ENCODE measurements at regions not wholly inside any gene's neighbourhood (a gene's known extent, or its start where the extent isn't known, plus 50 kb on each side); places are given as distances from the start of the nearest gene placed in this dataset.

DNA sequence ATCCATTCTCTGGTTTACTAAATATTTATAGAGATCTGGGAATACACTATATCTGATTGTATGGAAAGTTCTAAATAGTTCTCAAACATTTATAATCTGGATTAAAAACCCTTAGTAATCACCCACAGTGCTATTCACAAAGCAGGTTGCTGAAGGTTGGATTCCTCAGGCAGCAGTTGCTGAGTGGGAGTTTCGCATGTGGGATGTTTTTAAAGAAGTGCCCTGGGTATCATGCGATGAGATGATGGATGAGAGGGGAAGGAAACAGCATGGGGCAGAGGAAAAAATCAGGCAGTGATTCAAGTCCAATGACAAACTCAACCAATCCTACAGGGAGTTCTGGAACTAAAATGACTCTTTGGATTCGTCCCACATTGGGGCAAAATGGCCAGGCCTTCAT, 85.3 kb upstream of the GALNT2 start:
- DNase-seq, result no peak

DNA sequence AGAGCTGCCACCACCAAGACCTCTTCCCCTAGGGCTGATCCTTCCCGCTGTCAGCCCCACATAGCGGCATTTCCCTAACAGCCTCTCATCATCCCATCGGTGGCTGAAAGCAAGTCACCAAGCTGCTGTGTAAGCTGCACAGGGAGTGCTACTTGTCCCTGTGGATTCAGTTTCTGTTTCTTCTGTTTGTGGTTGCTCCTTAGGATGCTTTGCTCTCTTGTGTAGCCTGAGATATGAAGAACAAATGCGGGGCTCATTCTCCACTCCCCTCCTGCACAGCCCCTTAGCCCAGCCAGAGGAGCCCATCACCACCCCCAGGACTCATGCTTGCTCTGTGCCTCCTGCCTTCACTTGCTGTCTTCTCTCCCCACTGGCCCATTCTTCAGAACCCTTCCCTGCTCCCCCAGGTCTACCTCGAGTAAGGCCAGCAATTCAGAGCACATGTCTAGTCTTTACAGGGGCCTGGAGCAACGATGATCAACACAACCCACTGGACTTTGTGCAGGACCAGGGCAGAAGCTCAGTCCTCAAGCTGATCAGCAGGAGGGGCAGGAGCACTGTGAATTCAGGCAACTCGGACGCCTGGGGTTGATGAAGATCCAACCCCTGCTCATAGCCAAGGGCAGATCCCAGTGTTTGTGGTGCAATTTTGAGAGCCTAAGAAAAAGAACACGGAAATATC, 82.6 kb upstream of the GALNT2 start:
- no peak for DNase-seq

DNA sequence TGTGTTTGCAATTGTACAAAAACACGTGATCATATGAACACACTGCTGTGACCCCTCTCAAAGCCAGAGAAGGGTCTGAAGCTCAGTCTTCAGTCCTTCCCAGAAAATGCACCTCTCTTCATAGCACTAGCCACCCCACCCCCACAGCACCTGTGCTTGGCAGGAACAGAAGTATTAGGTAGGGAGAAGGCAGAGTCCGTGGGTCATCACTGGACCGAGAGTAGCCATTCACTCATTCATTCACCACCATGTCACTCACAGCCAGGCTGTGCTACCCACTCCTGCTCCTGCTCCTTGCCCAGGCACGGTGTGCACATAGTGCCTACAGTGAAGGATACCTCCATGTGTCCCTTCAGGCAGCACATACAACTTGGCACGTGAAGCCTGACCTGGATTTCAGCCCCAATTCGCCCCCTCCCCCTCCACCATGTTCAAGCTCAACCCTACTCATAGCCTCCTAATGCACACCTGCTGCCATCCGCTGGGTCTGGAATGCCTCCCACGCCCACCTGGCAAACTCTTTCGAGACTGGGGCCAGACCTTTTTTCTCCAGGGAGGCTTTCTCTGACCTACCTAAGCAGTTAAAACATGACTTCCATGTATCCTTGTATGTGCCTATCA, 81.9 kb upstream of the GALNT2 start:
- DNase-seq, result no peak

DNA sequence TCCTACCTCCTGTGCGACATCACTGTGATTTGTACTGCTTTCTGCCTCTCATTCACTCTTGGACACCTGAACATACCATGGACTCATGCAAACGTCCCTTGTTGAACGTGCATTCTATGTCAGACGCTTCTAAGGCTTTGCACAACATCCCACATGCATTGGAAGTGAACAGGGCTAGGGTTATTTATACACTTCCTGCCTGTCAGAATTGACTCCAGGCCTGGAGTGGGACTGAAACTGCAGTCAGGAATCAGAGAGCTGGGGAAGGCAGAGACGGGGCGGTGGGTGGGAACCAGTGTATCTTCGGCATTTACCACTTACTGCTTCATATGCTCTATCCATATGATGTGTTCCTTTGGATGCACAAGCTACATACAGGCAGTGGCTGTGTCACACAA, 81.4 kb upstream of the GALNT2 start:
- DNase-seq, result no peak

DNA sequence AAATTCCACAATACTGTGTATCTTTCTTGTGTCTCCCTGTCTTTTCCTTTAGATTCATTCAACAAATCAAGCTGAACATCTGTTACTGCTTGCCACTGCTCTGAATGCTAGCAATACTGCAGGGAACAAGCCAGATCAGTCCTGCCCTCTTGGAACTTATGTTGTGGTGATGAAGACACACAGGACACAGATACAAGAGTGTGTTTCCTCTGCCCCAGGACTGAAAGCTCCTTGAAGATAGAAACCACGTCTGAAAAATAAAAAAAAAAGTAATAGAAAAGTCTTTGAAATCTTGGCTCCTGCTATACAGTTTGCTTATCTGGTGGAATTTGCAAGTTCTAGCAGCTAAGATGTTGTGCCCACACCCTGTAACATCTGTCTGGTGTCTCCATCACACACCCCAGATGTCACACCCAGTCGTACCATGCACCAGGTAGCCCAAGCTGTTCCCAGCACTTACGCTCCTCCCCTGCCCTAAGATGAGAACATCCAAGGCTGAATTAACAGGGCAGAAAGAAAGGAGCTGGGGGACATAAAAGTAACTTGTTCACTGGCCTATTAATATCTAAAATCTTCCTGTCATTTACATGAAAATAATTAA, 80.2 kb upstream of the GALNT2 start:
- no peak for DNase-seq

DNA sequence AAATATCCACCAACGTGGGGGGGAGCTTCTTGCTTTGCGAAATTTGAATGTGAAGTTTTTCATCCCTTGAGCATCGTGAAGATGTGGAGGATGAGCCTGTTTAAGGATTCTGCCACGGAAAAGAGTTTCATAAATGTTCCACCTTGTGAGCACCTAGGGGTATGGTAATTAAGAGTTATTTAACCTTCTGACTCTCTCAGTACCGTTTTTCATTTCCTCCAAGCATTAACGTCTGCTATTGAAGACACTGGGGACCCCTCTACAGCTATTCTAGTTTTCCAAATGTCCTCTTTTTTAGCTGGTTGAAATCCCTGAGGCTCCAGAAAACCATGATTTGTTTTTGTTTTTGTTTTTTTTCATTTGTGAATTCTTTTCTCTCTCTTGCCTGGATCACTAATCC, 79.1 kb upstream of the GALNT2 start:
- DNase-seq, result no peak

DNA sequence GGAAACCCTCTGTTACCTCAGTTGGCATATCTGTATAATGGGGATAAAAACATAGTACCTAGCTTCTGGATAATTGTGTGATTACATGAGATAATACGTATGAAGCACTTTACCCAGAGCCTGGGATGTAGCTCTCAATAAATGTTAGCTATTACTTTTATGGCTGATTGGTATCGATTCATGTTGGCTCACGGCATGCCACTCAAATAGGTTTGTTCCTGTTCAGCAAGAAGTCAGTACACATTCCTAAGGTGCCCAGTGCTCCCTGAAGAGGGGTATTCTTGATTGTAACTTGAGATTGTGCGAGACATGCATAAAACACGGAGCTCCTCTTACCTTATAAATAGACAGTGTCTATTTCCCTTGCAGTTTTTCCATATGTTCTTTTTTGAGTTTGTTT, 78.5 kb upstream of the GALNT2 start:
- no peak for DNase-seq

DNA sequence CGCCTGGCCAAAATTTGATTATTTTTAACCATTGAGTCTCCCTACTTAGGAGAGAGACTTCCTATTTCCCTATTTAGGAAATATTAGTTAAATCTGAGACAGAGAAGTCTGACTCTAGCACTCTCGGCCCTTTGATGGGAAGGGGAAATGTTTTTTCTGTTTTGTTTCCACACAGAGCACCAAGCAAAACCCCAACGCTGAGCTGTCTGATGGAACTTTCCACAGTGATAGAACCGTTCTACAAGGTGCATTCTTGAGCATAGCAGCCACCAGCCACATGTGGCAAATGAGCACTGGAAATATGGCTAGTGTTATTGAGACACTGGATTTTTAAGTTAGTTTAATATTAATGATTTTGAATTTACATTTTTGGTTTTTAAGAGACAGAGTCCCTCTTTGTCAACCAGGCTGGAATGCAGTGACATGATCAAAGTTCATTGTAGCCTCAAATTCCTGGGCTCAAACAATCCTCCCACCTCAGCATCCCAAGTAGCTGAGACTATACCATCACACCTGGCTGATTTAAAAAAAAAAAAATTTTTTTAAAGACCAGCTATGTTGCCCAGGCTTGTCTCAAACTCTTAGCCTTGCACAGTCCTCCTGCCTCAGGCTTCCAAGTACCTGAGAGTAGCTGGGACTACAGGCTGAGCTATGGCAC, 77.3 kb upstream of the GALNT2 start:
- no peak for DNase-seq

DNA sequence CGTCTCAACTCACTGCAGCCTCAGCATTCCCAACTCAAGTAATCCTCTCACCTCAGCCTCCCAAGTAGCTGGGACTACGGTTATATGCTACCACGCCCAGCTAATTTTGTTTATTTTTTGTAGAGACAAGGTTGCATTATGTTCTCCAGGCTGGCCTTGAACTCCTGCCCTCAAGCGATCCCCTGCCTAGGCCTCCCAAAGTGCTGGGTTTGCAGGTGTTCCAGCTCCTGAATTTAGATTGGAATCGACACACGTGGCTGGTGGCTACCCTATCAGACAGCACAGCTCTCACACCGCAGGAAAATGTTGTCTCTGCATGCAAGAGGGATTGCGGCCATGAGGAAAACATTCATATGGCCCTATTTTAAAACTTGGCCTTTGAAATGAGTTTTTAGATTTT, 76.7 kb upstream of the GALNT2 start:
- DNase-seq, result no peak

DNA sequence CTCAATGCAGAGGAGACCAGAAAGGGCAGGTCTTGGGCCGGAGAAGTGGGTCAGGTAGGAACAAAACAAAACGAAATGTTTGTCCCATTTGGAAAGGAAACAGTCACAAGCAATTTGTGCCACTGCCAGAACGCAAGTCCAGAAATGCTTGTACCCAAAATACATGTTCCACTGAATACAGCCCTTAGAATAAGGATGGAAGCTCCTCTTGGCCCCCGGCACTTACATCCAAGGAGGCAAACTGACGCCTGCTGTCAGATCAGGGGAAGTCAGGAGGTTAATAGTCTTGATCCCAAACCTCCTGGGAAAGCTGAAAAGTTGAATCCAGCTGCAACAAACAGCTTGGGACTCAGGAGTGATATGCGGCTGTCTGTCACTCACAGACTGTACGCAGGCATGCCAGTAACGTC, 75.9 kb upstream of the GALNT2 start:
- DNase-seq, result no peak

DNA sequence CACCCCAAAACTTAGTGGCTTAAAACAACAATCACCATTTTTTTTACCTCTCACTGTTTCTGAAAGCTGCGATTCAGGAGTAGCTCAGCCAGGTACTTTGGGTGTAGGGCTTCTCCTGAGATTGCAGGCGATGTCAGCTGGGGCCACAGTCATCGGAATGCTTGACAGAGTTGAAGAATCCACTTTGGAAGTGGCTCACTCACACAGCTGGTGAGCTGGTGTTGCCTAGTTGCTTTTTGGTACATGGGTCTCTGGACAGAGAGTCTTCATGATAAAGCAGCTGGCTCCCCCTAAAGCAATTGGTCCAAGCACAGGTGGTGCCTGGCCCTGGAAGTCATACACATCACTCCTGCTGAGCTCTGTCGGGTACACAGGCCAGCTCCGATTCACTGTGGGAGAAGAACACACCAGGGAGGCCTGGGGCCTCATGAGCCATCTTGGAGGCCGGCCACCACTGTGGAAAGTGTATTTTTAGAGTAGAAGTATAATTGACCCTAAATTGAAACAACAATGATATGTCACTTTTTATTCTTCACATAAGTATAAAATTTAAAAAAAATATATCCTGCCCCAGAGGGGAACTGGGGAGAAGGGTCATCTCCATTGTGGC, 75.2 kb upstream of the GALNT2 start:
- DNase-seq, result no peak

DNA sequence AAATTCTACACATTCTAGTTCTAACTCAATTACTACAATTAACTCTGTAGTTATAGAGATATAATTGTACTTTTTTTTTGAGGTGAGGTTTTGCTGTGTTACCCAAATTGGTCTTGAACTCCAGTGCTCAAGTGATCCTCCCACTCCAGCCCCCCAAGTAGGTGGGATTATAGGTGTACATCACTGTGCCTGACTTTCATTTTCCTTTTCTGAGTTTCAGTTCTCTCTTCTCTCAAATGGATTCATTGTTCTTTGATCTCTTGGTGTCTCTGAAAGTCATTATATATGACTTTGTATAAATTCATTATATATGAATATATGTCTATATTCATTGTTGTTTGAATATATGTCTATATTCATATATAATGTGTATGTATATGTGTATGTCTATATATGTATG, 74.0 kb upstream of the GALNT2 start:
- DNase-seq, result no peak

DNA sequence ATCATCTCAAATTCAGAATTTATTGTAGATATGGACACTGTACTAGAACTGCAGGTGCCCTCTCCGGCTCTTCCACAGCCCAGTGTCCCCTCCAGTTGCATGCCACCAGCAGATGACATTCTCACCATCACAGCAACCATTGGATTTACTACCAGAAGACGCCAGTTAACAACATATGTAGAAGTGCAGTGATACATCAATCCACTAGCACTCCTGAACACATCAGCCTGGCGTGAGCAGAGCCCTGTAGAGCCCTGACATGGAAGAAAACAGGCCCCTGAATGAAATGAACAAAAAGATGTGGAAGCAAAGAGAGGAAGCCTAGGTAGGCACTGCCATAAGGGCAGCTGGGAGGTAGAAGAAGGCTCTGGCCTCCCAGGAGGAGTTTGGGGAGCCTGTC, 73.1 kb upstream of the GALNT2 start:
- no peak for DNase-seq

DNA sequence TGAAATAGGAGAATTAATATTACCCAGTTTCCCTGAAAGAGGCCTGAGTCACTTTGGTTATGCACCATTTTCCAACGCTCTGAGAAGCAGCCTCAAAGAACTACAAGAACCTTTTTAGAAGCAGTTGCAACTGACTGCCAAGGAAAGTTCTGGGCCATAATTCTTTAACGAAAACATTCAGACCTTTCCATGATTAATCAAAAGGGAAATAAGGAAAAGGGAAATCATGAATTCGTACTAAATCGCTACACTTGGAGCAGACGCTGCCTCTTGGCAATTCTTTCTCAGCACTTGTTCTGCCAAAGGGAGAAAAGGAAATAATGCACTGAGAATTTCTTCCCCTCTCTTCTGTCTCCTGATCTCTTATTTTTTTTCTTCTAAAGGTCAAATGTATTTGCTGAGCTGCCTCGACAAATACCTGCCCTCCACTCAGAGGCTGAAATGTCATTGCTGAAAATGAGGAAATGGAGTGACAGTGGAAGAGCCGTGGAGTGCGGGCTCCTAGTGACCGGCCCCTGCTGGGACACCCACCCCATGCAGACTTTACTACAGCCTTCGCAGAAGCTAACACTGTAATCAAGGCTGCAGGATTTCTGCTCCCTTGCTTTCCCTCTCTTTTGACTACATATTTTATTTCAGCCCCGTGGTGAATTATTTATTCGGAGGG, 67.9 kb upstream of the GALNT2 start:
- DNase-seq, result no peak

DNA sequence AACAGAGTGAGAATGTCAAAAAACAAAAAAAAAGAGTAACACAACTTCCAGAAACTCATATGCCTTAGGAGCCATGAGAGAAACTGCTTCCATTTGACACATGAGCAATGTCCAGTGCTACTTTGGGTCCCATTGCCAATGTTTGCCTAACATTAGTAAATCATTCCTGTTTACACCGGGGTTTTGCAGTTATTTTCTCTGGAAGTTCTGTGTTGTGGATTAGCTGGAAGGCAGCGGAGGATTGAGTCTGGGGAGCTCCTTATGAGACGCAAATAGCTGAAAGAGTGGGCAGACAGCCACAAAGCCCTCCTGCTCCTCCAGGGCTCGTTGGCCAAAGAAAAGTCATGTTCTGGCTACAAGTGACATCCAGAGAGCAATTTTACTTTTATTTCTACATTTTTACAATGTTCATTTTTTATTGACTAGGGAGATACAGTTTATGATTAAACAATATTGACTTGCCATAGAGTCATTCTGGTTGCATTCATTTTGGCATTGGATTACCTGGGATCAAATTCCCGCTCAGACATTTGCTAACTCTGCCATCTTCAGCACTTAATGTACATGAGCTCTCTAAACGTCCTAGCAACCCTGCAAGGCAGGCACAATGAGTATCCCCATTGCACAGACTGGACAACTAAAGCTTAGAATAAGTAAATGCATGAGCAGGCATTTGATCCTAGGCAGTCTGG, 66.4 kb upstream of the GALNT2 start:
- DNase-seq, result no peak

DNA sequence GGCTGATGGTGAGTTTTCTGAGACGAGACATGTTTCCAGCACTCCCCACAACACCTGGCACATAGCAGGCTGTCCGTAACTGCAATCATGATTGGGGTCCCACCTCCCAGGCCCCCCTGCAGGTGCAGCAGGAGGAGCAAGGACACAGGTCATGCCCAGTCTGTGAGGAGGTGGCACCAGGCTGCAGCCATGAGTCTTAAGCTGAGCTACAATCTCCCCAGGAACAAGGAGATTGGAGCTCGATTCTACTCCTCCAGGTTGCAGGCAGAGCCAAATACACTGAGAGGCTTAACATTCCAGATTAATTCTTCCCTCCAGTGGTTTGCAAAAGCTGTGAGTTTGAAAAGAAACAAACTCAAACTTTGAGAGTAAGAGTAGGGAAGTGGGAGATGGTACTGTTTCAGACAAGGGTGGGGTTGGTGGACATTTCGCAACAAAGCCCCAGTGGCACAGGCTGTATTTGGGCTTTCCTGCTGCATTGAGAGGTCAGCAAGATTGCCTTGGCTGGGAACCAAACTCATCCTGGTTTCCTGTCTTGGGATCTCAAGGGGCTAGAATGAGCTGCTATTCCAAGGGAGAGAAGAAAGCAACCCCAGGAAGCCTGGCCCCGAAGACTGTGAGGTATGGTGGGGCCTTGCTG, 64.8 kb upstream of the GALNT2 start:
- DNase-seq, result no peak

DNA sequence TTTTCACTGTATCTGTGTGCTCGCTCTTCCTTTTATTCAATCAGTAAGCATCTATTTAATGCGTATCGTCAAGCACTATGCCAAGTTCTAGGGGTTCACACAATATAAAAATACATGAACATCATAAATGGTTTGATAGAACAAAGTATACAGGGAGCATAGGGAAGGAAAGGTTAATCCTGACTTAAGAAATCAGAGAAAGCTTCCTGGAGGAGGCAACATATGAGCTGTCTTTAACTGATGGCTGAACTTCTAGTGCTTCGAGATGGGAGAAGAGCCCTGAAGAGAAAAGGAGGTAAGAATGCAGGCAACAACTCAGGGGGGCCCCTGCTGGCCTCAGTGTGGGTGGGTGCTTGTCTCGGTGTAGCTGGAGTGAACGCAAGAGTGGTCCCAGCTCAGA, 63.6 kb upstream of the GALNT2 start:
- no peak for DNase-seq

DNA sequence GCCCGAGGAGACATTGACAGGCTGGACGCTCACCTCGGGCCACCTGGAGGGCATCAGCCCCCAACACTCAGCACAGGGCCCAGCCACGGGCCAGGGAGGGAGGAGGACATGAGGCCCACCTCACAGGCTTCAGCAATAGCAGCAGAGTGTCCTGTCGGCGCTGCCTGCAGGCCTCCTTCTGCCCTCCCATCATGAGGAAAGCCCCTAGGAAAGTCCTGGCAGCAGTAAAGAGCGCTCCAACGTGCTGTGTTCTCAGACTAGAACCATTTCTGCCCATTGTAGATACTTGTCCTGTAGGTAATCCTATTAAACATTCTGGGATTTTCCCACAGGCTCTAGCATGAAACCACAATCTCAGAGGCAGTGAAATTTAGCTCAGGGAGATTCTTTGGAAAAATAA, 62.0 kb upstream of the GALNT2 start:
- DNase-seq, result no peak

DNA sequence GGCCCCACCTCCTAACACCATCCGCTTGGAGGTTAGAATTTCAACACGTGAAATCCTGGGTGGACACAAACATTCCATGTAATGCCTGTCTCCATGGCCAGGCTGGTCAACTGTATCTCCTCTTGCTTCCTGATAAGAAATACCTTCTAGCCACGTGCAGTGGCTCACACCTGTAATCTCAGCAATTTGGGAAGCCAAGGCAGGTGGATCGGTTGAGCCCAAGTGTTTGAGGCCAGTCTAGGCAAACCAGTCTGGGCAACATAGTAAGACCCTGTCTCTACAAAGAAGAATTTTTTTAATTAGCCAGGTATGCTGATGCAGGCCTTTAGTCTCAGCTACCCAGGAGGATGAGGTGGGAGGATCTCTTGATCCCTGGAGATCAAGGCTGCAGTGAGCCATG, 58.3 kb upstream of the GALNT2 start:
- no peak for DNase-seq

DNA sequence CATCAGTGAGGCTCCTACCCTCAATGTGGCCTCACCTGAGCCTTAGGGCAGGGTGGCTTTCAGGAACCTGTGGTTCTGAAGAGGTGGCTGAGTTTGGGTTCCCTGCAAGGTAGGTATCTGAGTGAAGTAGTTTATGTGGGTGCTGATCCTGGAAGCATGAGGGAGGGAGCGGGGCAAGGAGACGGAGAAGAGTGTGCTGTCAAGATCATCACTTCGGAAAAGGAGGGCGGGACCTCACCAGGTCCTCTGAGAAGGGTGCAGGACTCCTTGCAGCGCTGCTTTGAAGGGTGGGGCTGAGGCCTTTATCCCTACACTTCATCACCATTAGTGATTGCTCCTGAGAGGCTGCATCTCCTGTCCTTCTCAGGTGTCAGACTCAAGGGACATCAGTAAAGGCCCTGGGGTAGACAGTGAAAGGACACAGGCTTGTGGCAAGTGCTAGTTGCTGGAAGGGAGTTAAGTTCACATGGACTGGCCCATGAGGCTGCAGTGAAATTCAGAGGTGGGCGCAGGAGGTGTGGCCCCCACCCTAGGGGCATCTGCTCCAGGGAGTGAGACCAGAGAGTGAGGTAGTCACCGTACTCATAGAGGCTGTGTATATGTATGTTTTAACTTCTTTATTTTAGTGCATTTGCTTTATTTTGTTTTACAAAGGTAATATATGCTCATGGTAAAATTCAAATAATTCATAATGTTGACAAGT, 57.3 kb upstream of the GALNT2 start:
- DNase-seq, result no peak

DNA sequence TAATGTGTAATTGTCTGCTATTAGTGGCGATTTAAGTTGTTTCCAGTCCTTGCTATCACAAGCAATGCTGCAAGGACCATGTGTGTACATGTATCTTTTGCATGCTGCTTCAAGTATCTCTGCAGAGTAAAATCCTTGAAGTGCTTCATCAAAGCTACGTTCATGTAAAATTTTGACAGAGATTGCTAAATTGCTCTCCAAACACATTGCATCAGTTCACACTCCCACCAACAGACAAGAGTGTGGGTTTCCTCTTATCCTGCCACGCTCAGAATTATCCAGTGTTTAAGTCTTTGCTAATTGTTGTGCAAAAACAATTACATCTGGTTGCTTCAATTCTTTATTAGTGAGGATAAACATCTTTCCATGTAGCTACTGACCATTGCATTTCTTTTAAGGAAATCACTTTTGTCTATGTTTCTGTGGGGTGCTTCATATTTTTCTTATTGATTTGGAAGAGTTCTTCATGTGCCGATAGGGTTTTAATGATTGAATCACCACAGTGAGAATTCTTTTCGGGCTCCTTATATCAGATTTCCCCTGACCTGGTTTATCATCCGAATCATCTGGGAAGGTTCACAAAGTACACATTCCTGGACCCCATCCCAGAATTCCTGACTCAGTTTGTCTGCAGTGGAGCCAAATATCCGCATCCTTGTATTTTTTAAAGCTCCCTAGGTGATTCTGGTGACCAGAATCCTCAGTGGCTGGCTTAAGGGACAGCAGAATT, 56.3 kb upstream of the GALNT2 start:
- DNase-seq, result no peak

Measured in NCI-H524 treated with DMSO at 0.1 percent for 48 hours (cell line).